AG04450 (cell line): ENCODE measurements at regions not wholly inside any gene's neighbourhood (a gene's known extent, or its start where the extent isn't known, plus 50 kb on each side); places are given as distances from the start of the nearest gene placed in this dataset.

Source experiments
- CTCF ChIA-PET: fragments of 300-600, 350-600 bp; formaldehyde crosslinking; extraction: SDS; loops from one replicate; lab custom pipeline; 2022; ENCODE audit warnings: antibody characterized with exemption, inconsistent platforms; lab: Charles Lee
- POLR2A ChIA-PET: fragments of 350-600 bp; formaldehyde crosslinking; extraction: SDS; loops from one replicate; lab custom pipeline; 2021; ENCODE audit warnings: antibody characterized with exemption, inconsistent platforms; lab: Yijun Ruan, JAX
- DNase-seq: peaks from one replicate; pipeline ENCODE4 v3.0.0-alpha.2; 2011; ENCODE audit warnings: low read depth, low spot score
- H3K27ac ChIP-seq: one replicate; pipeline ENCODE4 v1.5.1; 2012; ENCODE audit warnings: low read depth, low read length, control low read depth
- H3K27me3 ChIP-seq: one replicate; pipeline ENCODE4 v1.6.0; 2012; ENCODE audit warnings: low read length; ENCODE audit not compliant: control insufficient read depth, insufficient read depth
- H3K4me3 ChIP-seq: 2 replicates; pipeline ENCODE4 v1.5.1; 2011; ENCODE audit warnings: mild to moderate bottlenecking, low read depth, low read length, control low read depth
- H3K9me3 ChIP-seq: 2 replicates; pipeline ENCODE4 v1.5.1; 2012; ENCODE audit warnings: low read length; ENCODE audit not compliant: control insufficient read depth, insufficient read depth
- TF ChIP-seq, protein P1 (sequence below): IDR thresholded peaks from 2 replicates; pipeline ENCODE4 v1.5.1; 2011; ENCODE audit warnings: low read depth, low read length, control low read depth, inconsistent platforms

DNA sequence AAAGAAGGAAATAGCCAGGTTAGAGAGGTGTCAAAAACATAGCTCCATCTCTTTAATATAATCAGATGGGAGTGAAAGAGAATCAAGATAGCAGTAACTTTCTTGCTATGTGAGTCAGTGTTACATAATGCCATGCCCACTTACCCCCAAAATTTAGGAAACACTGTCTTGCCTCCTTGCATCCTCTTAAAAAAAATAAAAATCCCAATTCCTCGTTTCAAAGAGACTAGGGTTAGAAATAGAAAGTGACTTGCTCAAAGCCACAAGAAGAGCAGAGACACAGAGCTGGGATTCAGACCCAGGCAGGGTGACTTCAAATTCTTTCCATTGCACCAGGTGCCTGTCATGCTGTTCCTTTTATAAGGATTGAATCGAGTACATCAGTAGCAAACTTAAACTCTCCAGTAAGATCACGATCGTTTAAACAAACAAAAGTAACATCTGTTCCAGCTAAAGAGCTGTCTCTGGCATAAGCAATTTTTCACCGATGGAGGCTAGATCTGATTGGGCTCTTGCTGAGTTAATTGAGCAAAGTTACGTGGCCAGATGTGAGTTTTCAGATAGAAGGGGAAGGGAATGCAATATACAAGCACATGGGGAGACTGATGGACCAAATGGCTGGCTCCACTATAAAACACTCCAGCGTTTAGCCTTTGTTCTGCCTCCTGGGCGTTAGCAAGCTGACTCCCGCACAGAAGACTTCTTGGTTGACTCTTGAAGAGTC, 176.9 kb downstream of the PALM2AKAP2 start:
- H3K27ac ChIP-seq, result no peak overlapping the region
- no peaks in the 10 kb centered on the region for H3K9me3 ChIP-seq
- ChIA-PET CTCF (no interaction called here), POLR2A (interaction anchor here (0.7 to 1.1 kb wide), 2 partner anchors 12 to 92 kb away, joined by 3 to 4 read pairs; no protein-coding TSS in a partner anchor)
- no peak overlapping the region; the same call in 1 of the 2 replicates for H3K4me3 ChIP-seq
- H3K27me3 ChIP-seq, result no peaks in the 10 kb centered on the region
- TF ChIP-seq, protein P1, sequence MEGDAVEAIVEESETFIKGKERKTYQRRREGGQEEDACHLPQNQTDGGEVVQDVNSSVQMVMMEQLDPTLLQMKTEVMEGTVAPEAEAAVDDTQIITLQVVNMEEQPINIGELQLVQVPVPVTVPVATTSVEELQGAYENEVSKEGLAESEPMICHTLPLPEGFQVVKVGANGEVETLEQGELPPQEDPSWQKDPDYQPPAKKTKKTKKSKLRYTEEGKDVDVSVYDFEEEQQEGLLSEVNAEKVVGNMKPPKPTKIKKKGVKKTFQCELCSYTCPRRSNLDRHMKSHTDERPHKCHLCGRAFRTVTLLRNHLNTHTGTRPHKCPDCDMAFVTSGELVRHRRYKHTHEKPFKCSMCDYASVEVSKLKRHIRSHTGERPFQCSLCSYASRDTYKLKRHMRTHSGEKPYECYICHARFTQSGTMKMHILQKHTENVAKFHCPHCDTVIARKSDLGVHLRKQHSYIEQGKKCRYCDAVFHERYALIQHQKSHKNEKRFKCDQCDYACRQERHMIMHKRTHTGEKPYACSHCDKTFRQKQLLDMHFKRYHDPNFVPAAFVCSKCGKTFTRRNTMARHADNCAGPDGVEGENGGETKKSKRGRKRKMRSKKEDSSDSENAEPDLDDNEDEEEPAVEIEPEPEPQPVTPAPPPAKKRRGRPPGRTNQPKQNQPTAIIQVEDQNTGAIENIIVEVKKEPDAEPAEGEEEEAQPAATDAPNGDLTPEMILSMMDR, result no peak
- DNase-seq, result peak; percentile 43

DNA sequence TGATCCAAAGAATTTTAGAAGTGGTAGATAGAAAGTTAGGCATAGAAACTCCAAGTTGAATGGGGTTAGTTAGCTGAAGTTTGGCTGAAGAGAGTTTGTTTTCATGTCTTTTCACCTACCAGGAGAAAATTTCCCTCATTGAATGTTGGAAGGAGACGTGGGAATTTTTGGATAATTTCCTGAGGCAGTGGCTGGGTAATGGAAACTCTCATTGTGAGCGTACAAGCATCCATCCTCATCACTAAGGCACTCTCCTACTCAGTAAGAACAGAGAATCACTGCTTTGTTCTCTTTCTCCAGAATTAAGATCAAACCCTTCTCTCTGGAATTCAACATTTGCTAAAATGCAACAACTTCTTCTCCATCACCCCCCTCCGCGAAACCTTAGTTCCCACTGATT, 179.7 kb downstream of the PALM2AKAP2 start:
- CTCF ChIA-PET, result no interaction called here
- no peak overlapping the region for H3K27ac ChIP-seq

DNA sequence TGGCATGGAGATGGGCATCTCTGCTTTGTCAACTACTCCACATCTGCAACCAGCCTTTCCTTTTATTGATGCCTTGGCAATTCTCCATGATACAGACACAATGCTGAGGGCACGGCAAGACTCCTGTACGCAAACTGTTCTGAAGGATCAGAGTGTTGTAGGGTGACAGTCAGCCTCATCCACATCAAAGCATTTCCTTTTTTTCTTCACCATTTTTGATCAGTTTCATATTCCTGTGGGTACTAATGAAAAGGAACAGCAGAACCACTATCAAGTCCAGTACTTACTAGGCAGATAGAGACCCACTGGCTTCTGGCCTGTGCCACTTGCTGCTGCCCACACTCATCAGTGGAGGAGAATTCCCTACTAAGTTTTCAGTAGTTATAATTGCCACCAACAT, 181.6 kb downstream of the PALM2AKAP2 start:
- ChIA-PET POLR2A (no interaction called here), CTCF (interaction anchor here (1.3 kb wide), 1 partner anchor 8 kb away, joined by 3 read pairs; no protein-coding TSS in a partner anchor)
- DNase-seq, result no peak
- Histone ChIP-seq H3K27me3 (no peaks in the 10 kb centered on the region), H3K27ac (no peak overlapping the region), H3K4me3 (no peak overlapping the region), H3K9me3 (no peaks in the 10 kb centered on the region)
- TF ChIP-seq, protein P1, result no peak

More for the DNA sequence above, 179.7 kb downstream of the PALM2AKAP2 start:
- H3K27me3 ChIP-seq, result no peaks in the 10 kb centered on the region
- POLR2A ChIA-PET, result no interaction called here
- no peak for DNase-seq
- TF ChIP-seq, protein P1, result no peak
- H3K9me3 ChIP-seq, result no peaks in the 10 kb centered on the region
- no peak overlapping the region for H3K4me3 ChIP-seq

DNA sequence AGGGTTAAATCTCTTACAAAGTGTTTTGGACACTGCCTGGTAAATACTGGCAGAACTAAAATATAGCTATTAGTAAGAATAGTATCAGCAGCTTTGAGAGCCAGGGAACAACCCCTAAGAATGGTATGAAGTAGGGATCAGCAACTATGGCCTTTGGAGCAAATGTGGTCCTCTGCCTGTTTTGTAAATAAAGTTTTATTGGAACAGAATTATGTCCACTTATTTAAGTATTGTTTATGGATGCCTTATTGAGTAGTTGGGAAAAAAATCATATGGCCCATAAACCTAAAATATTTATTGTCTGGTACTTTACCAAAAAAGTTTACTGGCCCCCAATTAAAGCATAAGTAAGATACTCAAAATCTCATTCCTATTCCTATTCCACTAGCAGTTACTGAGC, 182.2 kb downstream of the PALM2AKAP2 start:
- ChIA-PET CTCF (interaction anchor here (1.3 kb wide), 1 partner anchor 9 kb away, joined by 3 read pairs; no protein-coding TSS in a partner anchor), POLR2A (no interaction called here)
- H3K4me3 ChIP-seq, result no peak overlapping the region
- DNase-seq, result no peak
- no peaks in the 10 kb centered on the region for H3K9me3 ChIP-seq
- H3K27ac ChIP-seq, result no peak overlapping the region
- TF ChIP-seq, protein P1, result no peak
- no peaks in the 10 kb centered on the region for H3K27me3 ChIP-seq

DNA sequence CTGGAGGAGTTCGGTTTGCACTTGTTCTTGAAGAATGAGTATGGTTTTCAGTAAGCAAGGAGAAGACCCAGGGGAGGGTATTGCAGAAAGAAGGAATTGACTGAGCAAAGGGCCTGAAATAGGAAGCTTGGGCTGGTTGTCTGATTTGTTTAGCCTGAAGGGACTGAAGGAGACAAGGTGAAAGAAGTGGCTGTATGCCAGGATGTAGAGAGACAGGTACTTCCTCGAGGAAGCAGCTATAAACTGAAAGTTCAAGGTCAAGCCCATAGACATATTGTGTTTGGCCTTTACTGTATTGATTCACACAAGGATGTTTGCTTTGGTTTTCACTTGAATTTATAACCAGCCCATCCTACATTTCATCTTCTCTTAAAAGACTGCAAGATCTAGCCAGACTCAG, 183.1 kb downstream of the PALM2AKAP2 start:
- H3K9me3 ChIP-seq, result no peaks in the 10 kb centered on the region
- no peak for DNase-seq
- no peaks in the 10 kb centered on the region for H3K27me3 ChIP-seq
- no peak overlapping the region for H3K4me3 ChIP-seq
- TF ChIP-seq, protein P1, result no peak
- POLR2A ChIA-PET, result no interaction called here
- CTCF ChIA-PET, result no interaction called here
- H3K27ac ChIP-seq, result no peak overlapping the region
